Natural killer cell (primary cell): ENCODE measurements at regions not wholly inside any gene's neighbourhood (a gene's known extent, or its start where the extent isn't known, plus 50 kb on each side); places are given as distances from the start of the nearest gene placed in this dataset.

Experiments used
- ATAC-seq, 3 donors: fragments of 150-1000 bp in 2 of 3; fragments of 200-7000 bp in 1 of 3; cut with Tn5 transposase; 1 replicate in 1 of 3; 2 replicates in 2 of 3; pipeline ENCODE4 v1.10.0; 2021; ENCODE audit warnings: mild to moderate bottlenecking in 2 of 3, moderate library complexity in 2 of 3
- DNase-seq, 2 donors: peaks; one replicate each; pipeline versions ENCODE4 v3.0.0 to v3.0.0-alpha.2; 2013 to 2021; ENCODE audit warnings: mixed read lengths in 1 of 2
- H3K27ac ChIP-seq: one replicate; pipeline ENCODE4 v1.5.1; 2013; ENCODE audit warnings: mild to moderate bottlenecking, low read length
- H3K27me3 ChIP-seq: one replicate; pipeline ENCODE4 v1.6.1; 2013; ENCODE audit warnings: low read length; ENCODE audit not compliant: control insufficient read depth, insufficient read depth
- H3K36me3 ChIP-seq: one replicate; pipeline ENCODE4 v1.6.1; 2013; ENCODE audit warnings: low read length; ENCODE audit not compliant: control insufficient read depth, insufficient read depth
- H3K4me1 ChIP-seq: one replicate; pipeline ENCODE4 v1.6.1; 2013; ENCODE audit warnings: low read length; ENCODE audit not compliant: control insufficient read depth, insufficient read depth
- H3K4me3 ChIP-seq: one replicate; pipeline ENCODE4 v1.5.1; 2013; ENCODE audit warnings: low read length
- H3K9me3 ChIP-seq: one replicate; pipeline ENCODE4 v1.6.1; 2013; ENCODE audit warnings: low read length; ENCODE audit not compliant: control insufficient read depth, insufficient read depth
- H3K27ac Mint-ChIP-seq, 2 donors: one replicate each; pipeline ENCODE4 v1.8.0; 2022; ENCODE audit warnings: mild to moderate bottlenecking in 2 of 2, mixed read lengths in 2 of 2, moderate library complexity in 1 of 2
- H3K27me3 Mint-ChIP-seq, 2 donors: one replicate each; pipeline ENCODE4 v1.8.0; 2022; ENCODE audit warnings: low read depth in 2 of 2, mixed read lengths in 2 of 2
- H3K36me3 Mint-ChIP-seq: one replicate; pipeline ENCODE4 v1.8.0; 2022; ENCODE audit warnings: mixed read lengths
- H3K4me1 Mint-ChIP-seq, 2 donors: one replicate each; pipeline ENCODE4 v1.8.0; 2022; ENCODE audit warnings: mixed read lengths in 2 of 2
- H3K4me3 Mint-ChIP-seq: one replicate; pipeline ENCODE4 v1.8.0; 2022; ENCODE audit warnings: mild to moderate bottlenecking, moderate library complexity, mixed read lengths
- H3K9me3 Mint-ChIP-seq, 2 donors: one replicate each; pipeline ENCODE4 v1.8.0; 2022; ENCODE audit warnings: mixed read lengths in 2 of 2
- WGBS: methylation state at CpG from one replicate; pipeline ENCODE4 v1.1.7; 2013; ENCODE audit warnings: missing lambda C conversion rate; ENCODE audit not compliant: insufficient coverage; 5-methylcytosine and 5-hydroxymethylcytosine counted together
- intact Hi-C: fragments of 100-400 bp; cut with micrococcal nuclease; formaldehyde crosslinking; loops from one replicate; pipeline ENCODE4 v1.14.2; 2022
- TF ChIP-seq, protein P1 (sequence below): fragments of 200-600 bp; IDR thresholded peaks from one replicate; pipeline ENCODE4 v1.8.0; 2022; ENCODE audit warnings: antibody characterized with exemption

DNA sequence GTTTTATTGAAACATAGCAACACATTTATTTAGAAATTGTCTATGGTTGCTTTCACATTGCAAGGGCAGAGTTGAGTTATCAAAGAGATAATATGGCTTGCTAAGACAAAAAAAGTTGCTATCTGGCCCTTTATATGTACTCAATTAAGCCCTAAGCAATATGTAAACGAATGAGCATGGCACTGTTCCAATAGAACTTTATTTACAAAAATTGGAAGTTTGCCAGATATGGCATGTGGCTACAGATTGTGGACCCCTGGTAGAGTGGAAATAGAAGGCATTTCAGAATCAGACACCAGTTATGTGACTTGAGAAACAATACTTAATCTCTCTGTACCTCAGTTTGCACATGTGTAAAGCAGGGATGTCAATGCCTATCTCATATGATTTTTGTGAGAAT, 515.6 kb upstream of the SGO1 start:
- Histone ChIP-seq H3K36me3 (no peaks in the 10 kb centered on the region), H3K27ac (no peak overlapping the region), H3K27me3 (no peaks in the 10 kb centered on the region), H3K4me1 (no peaks in the 10 kb centered on the region), H3K4me3 (no peak overlapping the region), H3K9me3 (no peaks in the 10 kb centered on the region)
- no peaks in the 10 kb centered on the region for H3K27me3 Mint-ChIP-seq
- H3K4me1 Mint-ChIP-seq: no peaks in the 10 kb centered on the region
- H3K9me3 Mint-ChIP-seq: peaks cover 2 to 4% of the 10 kb centered on the region in 2 donors
- WGBS: 43% methylated on average over 1 of the region's 1 CpG
- ATAC-seq (no peak), DNase-seq (no peak)
- no peak overlapping the region for H3K4me3 Mint-ChIP-seq
- H3K36me3 Mint-ChIP-seq: peaks cover 4% of the 10 kb centered on the region
- no peak overlapping the region for H3K27ac Mint-ChIP-seq
- intact Hi-C loops: no loop called here
- TF ChIP-seq, protein P1, sequence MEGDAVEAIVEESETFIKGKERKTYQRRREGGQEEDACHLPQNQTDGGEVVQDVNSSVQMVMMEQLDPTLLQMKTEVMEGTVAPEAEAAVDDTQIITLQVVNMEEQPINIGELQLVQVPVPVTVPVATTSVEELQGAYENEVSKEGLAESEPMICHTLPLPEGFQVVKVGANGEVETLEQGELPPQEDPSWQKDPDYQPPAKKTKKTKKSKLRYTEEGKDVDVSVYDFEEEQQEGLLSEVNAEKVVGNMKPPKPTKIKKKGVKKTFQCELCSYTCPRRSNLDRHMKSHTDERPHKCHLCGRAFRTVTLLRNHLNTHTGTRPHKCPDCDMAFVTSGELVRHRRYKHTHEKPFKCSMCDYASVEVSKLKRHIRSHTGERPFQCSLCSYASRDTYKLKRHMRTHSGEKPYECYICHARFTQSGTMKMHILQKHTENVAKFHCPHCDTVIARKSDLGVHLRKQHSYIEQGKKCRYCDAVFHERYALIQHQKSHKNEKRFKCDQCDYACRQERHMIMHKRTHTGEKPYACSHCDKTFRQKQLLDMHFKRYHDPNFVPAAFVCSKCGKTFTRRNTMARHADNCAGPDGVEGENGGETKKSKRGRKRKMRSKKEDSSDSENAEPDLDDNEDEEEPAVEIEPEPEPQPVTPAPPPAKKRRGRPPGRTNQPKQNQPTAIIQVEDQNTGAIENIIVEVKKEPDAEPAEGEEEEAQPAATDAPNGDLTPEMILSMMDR: no peak

DNA sequence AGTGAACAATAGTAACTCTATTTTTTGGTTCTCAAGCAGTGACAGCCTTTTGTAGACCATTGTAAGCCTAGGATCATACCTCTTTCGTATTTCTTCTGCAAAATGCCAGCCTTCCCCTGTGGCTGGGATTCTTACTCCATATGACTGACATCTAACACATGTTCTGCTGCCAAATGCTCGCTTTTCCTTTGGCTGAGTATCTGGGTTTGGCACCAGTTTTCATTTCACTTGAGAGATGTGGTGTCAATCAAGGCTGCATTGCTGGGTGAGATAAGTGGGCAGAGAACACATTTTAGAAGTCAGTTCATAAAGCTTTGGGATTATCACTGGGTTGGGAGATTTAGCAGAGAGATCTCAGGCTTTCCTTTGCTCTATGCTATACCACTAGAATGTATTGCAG, 514.7 kb upstream of the SGO1 start:
- Histone ChIP-seq H3K9me3 (no peaks in the 10 kb centered on the region), H3K27ac (no peak overlapping the region), H3K27me3 (no peaks in the 10 kb centered on the region), H3K4me1 (no peaks in the 10 kb centered on the region), H3K36me3 (no peaks in the 10 kb centered on the region), H3K4me3 (no peak overlapping the region)
- ATAC-seq (no peak), DNase-seq (no peak)
- H3K4me3 Mint-ChIP-seq: no peak overlapping the region
- no peak overlapping the region for H3K27ac Mint-ChIP-seq
- H3K36me3 Mint-ChIP-seq: peaks cover 2% of the 10 kb centered on the region
- H3K9me3 Mint-ChIP-seq: peaks cover 0 to 4% of the 10 kb centered on the region in 2 donors
- 41% methylated on average over 2 of the region's 2 CpGs for WGBS
- TF ChIP-seq, protein P1: no peak
- no peaks in the 10 kb centered on the region for H3K27me3 Mint-ChIP-seq
- intact Hi-C loops: no loop called here
- H3K4me1 Mint-ChIP-seq: no peaks in the 10 kb centered on the region

DNA sequence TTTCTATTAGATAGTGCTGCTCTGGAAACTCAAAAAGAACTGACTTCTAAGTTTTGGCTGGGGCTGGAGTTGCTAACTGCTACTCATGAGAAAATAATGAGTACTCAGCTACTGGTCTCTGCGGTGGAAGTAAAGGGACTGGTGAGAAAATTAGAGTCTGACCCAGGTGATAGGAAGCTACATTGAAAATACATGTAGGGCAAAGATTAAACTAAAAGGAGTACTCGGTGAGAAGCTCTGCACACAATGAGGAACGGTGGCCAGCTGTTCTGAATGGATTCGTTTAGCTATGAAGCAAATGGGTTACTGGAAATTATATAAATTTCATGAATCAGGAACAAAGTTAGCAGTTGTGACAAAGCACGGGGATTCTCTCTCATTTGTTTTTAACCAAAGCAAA, 512.9 kb upstream of the SGO1 start:
- H3K4me1 Mint-ChIP-seq: no peaks in the 10 kb centered on the region
- H3K4me1 ChIP-seq: no peaks in the 10 kb centered on the region
- no peaks in the 10 kb centered on the region for H3K27me3 Mint-ChIP-seq
- no peak overlapping the region for H3K4me3 Mint-ChIP-seq
- H3K9me3 Mint-ChIP-seq: peaks cover 0 to 6% of the 10 kb centered on the region in 2 donors
- H3K27ac ChIP-seq: no peak overlapping the region
- H3K4me3 ChIP-seq: no peak overlapping the region
- no peak overlapping the region for H3K27ac Mint-ChIP-seq
- H3K9me3 ChIP-seq: no peaks in the 10 kb centered on the region
- H3K36me3 Mint-ChIP-seq: peaks cover 6% of the 10 kb centered on the region
- ATAC-seq: no peak
- WGBS: 88% methylated on average over 4 of the region's 5 CpGs
- H3K36me3 ChIP-seq: no peaks in the 10 kb centered on the region
- TF ChIP-seq, protein P1: no peak
- no peak for DNase-seq
- no peaks in the 10 kb centered on the region for H3K27me3 ChIP-seq
- intact Hi-C loops: no loop called here

DNA sequence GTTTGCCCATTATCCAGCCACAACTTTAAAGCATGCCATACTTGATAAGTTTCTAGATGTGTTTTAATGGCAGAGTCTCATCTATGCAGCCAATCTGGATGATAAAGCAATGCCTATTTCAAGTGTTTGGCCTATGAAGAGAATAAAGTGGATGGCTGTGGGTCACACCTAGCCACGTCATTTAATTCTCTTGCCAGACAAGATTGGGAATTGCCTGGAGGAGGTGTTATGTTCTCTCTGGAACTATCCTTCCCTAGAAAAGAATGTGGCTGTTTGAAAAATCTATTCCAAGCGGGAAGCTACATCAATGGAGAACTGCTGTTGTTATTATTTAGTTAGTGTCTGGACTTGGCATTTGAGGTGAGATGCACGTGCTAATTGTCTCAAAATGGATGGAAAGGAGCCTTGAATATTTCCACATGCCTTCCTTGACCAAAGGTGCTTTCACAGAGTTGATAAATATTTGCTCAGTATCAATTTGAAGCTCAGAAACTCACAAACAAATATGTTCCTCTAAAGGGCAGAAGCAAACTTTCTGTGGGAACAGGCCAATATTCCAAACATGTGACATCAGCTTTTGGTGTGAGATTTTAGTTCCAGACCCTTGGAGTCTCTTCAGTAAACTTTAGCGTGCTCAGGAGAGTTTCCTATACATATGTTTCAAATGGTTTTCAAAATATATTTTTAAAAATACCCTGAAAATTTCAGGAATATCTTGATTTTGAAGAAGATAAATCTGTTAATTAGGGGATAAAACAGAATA, 510.6 kb upstream of the SGO1 start:
- Mint-ChIP-seq H3K9me3 (peaks cover 2 to 5% of the 10 kb centered on the region in 2 donors), H3K36me3 (peaks cover 6% of the 10 kb centered on the region), H3K4me1 (no peaks in the 10 kb centered on the region), H3K27me3 (no peaks in the 10 kb centered on the region), H3K27ac (no peak overlapping the region), H3K4me3 (no peak overlapping the region)
- no peak for ATAC-seq
- Histone ChIP-seq H3K36me3 (no peaks in the 10 kb centered on the region), H3K4me3 (no peak overlapping the region), H3K9me3 (peaks cover 3% of the 10 kb centered on the region), H3K4me1 (no peaks in the 10 kb centered on the region), H3K27me3 (no peaks in the 10 kb centered on the region), H3K27ac (no peak overlapping the region)
- DNase-seq: no peak
- TF ChIP-seq, protein P1: no peak
- intact Hi-C loops: no loop called here
- WGBS: 79% methylated on average over 3 of the region's 4 CpGs
